Endothelial cell of umbilical vein (primary cell): ENCODE measurements at regions not wholly inside any gene's neighbourhood (a gene's known extent, or its start where the extent isn't known, plus 50 kb on each side); places are given as distances from the start of the nearest gene placed in this dataset.

Experiments
- BruUV-seq: library from RNA; stranded (reverse); fragments of 400-500 nt; replicated peaks from 2 replicates; lab custom pipeline; 2021; lab: Mats Ljungman, UMichigan
- CTCF ChIA-PET: fragments of 300-600, 350-600 bp; sonication (Branson Sonifier 250); formaldehyde crosslinking; loops from one replicate; lab custom pipeline; 2021; ENCODE audit warnings: antibody characterized with exemption, inconsistent platforms; lab: Charles Lee
- POLR2A ChIA-PET: fragments of 300-600, 350-600 bp; sonication (Branson Sonifier 250); formaldehyde crosslinking; loops from one replicate; lab custom pipeline; 2021; ENCODE audit warnings: antibody characterized with exemption, inconsistent platforms; lab: Charles Lee
- DNase-seq: peaks from one replicate; pipeline ENCODE4 v3.0.0-alpha.2; 2011; ENCODE audit warnings: low read depth, low spot score
- FAIRE-seq: peaks from 2 replicates; lab custom pipeline; 2011; peaks lifted over from hg19 to GRCh38; lab: Jason Lieb, UNC
- H2AFZ ChIP-seq: 2 replicates; pipeline ENCODE4 v1.6.0; 2012; ENCODE audit warnings: low read depth, low read length, control low read depth, inconsistent platforms
- H3K27ac ChIP-seq: 2 replicates; pipeline ENCODE4 v1.5.1; 2011; ENCODE audit warnings: low read depth, mild to moderate bottlenecking, control low read depth, low read length, moderate library complexity; ENCODE audit not compliant: insufficient read depth
- H3K27me3 ChIP-seq, 2 experiments: 2 replicates each; pipeline versions ENCODE4 v1.6.0 to v1.6.1; 2011; ENCODE audit warnings: low read length in 2 of 2, mixed read lengths in 1 of 2; ENCODE audit not compliant: control insufficient read depth in 2 of 2, insufficient read depth in 2 of 2
- H3K36me3 ChIP-seq, 2 experiments: 2 replicates in 1 of 2; 3 replicates in 1 of 2; pipeline ENCODE4 v1.5.1; 2011; ENCODE audit warnings: low read length in 2 of 2, mild to moderate bottlenecking in 1 of 2, moderate library complexity in 1 of 2; ENCODE audit not compliant: control insufficient read depth in 2 of 2, insufficient read depth in 2 of 2; ENCODE audit errors: extremely low read depth in 1 of 2
- H3K4me1 ChIP-seq: 3 replicates; pipeline ENCODE4 v1.5.1; 2011; ENCODE audit warnings: mild to moderate bottlenecking, low read length; ENCODE audit not compliant: control insufficient read depth, insufficient read depth; ENCODE audit errors: extremely low read depth
- H3K4me2 ChIP-seq: 2 replicates; pipeline ENCODE4 v1.6.1; 2011; ENCODE audit warnings: low read length, control low read depth, mixed read lengths; ENCODE audit not compliant: insufficient read depth
- H3K4me3 ChIP-seq, 3 experiments: fragments of 200-600 bp in 1 of 3; sonication (generic), shearing (Covaris generic) in 1 of 3; replicated peaks in 1 of 3; 2 replicates each; pipeline ENCODE4 v1.5.1; 2011 to 2016; ENCODE audit warnings: control low read depth in 3 of 3, low read length in 3 of 3, mild to moderate bottlenecking in 2 of 3, inconsistent platforms in 1 of 3, low read depth in 1 of 3, moderate library complexity in 1 of 3; ENCODE audit not compliant: insufficient read depth in 1 of 3
- H3K79me2 ChIP-seq: 2 replicates; pipeline ENCODE4 v1.6.0; 2012; ENCODE audit warnings: low read length, inconsistent platforms; ENCODE audit not compliant: control insufficient read depth, insufficient read depth
- H3K9ac ChIP-seq: replicated peaks from 2 replicates; pipeline ENCODE3; 2011; ENCODE audit warnings: low read length, control low read depth; ENCODE audit not compliant: insufficient read depth; ENCODE audit errors: extremely low read depth
- H3K9me1 ChIP-seq: replicated peaks from 3 replicates; pipeline ENCODE4 v1.6.0; 2011; ENCODE audit warnings: mild to moderate bottlenecking, low read length; ENCODE audit not compliant: control insufficient read depth, insufficient read depth; ENCODE audit errors: extremely low read depth
- H3K9me3 ChIP-seq: replicated peaks from 2 replicates; pipeline ENCODE4 v1.5.1; 2012; ENCODE audit warnings: low read length, inconsistent platforms; ENCODE audit not compliant: control insufficient read depth, insufficient read depth
- H4K20me1 ChIP-seq: replicated peaks from 2 replicates; pipeline ENCODE3; 2011; ENCODE audit warnings: mild to moderate bottlenecking, low read length; ENCODE audit not compliant: control insufficient read depth, insufficient read depth; ENCODE audit errors: extremely low read depth
- EZH2 ChIP-seq: IDR thresholded peaks from 2 replicates; pipeline ENCODE4 v1.6.1; 2012; ENCODE audit warnings: borderline replicate concordance, low read depth, mild to moderate bottlenecking, moderate library complexity, low read length, inconsistent platforms; ENCODE audit not compliant: severe bottlenecking
- FOS ChIP-seq: IDR thresholded peaks from 2 replicates; pipeline ENCODE4 v1.6.1; 2011; ENCODE audit warnings: mild to moderate bottlenecking, low read length, moderate library complexity, borderline replicate concordance; ENCODE audit not compliant: insufficient read depth
- GATA2 ChIP-seq: IDR thresholded peaks from 2 replicates; pipeline ENCODE4 v1.7.0; 2011; ENCODE audit warnings: low read depth, mild to moderate bottlenecking, moderate library complexity, mixed read lengths, low read length; ENCODE audit not compliant: insufficient read length, insufficient read depth
- JUN ChIP-seq: IDR thresholded peaks from 2 replicates; pipeline ENCODE4 v1.6.1; 2011; ENCODE audit warnings: borderline replicate concordance, low read depth; ENCODE audit not compliant: insufficient read length, insufficient read depth
- MYC ChIP-seq: IDR thresholded peaks from one replicate; pipeline ENCODE4 v1.6.1; 2011; ENCODE audit warnings: mild to moderate bottlenecking, low read depth, low read length
- POLR2A ChIP-seq: IDR thresholded peaks from 2 replicates; pipeline ENCODE4 v1.6.1; 2012; ENCODE audit warnings: low read depth, mild to moderate bottlenecking, control low read depth, low read length
- POLR2AphosphoS5 ChIP-seq: IDR thresholded peaks from 2 replicates; pipeline ENCODE4 v1.6.1; 2012; ENCODE audit warnings: low read depth, mild to moderate bottlenecking, control low read depth, low read length, moderate library complexity; ENCODE audit not compliant: insufficient read depth
- dilution Hi-C: fragments of 300-500 bp; cut with MboI; formaldehyde crosslinking; loops from one replicate; pipeline ENCODE4 v1.15.0; 2019; ENCODE audit warnings: low sequenced_read_pairs; ENCODE audit not compliant: extremely low pct_ligation_motif_present
- intact Hi-C: fragments of 100-400 bp; cut with micrococcal nuclease; formaldehyde crosslinking; loops from one replicate; pipeline ENCODE4 v1.10.0; 2022
- TF ChIP-seq, protein P1 (sequence below): IDR thresholded peaks from 2 replicates; pipeline ENCODE4 v1.6.1; 2011; ENCODE audit not compliant: insufficient read depth, insufficient read length
- TF ChIP-seq, protein P2 (sequence below), 2 donors: IDR thresholded peaks; 1 replicate in 1 of 2; 2 replicates in 1 of 2; pipeline ENCODE4 v1.5.1; 2011; ENCODE audit warnings: low read length in 2 of 2, mild to moderate bottlenecking in 2 of 2, moderate library complexity in 2 of 2, control low read depth in 1 of 2, inconsistent platforms in 1 of 2, low read depth in 1 of 2; ENCODE audit not compliant: insufficient read depth in 1 of 2; ENCODE audit errors: extremely low read depth in 1 of 2

DNA sequence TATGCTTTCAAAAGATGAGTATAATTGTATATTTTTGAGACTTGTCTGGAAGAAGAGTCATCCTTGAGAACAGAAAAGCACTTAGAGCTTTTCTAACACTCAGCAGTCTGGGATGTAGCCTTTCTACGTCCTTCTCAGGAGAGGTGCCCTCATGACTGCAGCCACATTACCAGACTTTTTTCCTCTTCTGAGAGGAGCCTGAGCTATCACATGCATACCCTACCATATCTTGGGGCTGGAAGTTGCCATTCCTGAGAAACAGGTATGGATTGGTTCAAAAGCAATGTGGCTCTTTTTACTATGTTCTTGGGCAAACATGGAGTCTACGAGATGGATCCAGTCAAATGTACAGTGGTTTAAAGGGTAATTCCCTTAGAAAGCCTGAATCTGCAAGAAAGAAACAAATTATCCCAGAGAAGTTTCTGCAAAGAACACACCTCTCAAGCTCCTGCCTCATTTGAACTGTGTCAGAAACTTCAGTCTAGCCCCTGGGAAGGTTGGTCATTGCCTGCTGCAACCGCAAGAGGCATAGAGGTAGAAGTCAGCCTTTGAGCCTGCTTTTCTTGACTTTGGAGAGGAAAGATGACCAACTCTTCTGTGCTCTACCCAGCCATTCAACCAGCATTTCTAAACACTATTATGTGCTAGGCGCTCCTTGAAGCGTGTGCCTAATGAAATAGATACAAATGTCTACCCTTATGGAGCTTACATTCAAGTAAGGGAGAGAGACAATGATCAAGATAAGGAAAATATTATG lies 401.9 kb upstream of the ACTBL2 start:
- no TSS peak for BruUV-seq
- intact Hi-C loops, result no loop called here
- no peak for FAIRE-seq

DNA sequence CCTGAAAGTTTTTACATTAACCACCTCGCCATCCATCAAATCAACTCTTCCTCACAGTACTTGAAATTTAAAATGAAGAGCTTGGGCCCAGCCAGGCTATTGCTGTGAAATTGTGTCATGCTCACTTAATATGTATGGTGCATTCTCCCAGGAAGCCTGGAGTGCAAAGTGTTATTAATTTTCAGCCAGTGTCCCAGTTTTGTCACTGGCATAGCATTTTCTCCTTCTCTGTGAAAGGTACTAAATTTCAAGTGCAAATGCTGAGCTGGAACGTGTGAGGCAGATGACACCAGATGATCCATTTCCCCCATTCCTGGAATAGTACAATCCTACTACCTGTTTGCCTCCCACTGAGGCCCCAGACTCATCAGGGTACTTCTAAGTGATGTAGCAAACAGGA lies 397.6 kb upstream of the ACTBL2 start:
- FAIRE-seq, result no peak
- H2AFZ ChIP-seq, result no peak overlapping the region
- no peak for DNase-seq
- no peak overlapping the region for H3K27ac ChIP-seq
- no TSS peak for BruUV-seq
- no peaks in the 10 kb centered on the region for H4K20me1 ChIP-seq
- H3K36me3 ChIP-seq, result no peaks in the 10 kb centered on the region
- no peaks in the 10 kb centered on the region for H3K9me3 ChIP-seq
- H3K4me1 ChIP-seq, result no peaks in the 10 kb centered on the region
- H3K4me2 ChIP-seq, result no peak overlapping the region
- H3K79me2 ChIP-seq, result no peaks in the 10 kb centered on the region
- no peak overlapping the region for H3K4me3 ChIP-seq
- H3K9me1 ChIP-seq, result no peaks in the 10 kb centered on the region
- dilution Hi-C loops, result no loop called here
- H3K27me3 ChIP-seq, result no peaks in the 10 kb centered on the region
- CTCF ChIA-PET, result interaction anchor here (1.2 to 1.8 kb wide), 3 partner anchors 101 to 582 kb away, joined by 4 to 5 read pairs (median 4); no protein-coding TSS in a partner anchor
- H3K9ac ChIP-seq, result no peak overlapping the region
- POLR2A ChIA-PET, result no interaction called here
- intact Hi-C loops, result no loop called here
- TF ChIP-seq MYC, result no peak
- TF ChIP-seq GATA2, result no peak
- TF ChIP-seq POLR2A, result no peak
- TF ChIP-seq, protein P1, sequence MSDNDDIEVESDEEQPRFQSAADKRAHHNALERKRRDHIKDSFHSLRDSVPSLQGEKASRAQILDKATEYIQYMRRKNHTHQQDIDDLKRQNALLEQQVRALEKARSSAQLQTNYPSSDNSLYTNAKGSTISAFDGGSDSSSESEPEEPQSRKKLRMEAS, result no peak
- TF ChIP-seq JUN, result no peak
- no peak for TF ChIP-seq POLR2AphosphoS5
- no peak for TF ChIP-seq FOS
- TF ChIP-seq, protein P2, sequence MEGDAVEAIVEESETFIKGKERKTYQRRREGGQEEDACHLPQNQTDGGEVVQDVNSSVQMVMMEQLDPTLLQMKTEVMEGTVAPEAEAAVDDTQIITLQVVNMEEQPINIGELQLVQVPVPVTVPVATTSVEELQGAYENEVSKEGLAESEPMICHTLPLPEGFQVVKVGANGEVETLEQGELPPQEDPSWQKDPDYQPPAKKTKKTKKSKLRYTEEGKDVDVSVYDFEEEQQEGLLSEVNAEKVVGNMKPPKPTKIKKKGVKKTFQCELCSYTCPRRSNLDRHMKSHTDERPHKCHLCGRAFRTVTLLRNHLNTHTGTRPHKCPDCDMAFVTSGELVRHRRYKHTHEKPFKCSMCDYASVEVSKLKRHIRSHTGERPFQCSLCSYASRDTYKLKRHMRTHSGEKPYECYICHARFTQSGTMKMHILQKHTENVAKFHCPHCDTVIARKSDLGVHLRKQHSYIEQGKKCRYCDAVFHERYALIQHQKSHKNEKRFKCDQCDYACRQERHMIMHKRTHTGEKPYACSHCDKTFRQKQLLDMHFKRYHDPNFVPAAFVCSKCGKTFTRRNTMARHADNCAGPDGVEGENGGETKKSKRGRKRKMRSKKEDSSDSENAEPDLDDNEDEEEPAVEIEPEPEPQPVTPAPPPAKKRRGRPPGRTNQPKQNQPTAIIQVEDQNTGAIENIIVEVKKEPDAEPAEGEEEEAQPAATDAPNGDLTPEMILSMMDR (IDR thresholded peaks at IDR 0.05; ENCODE audit: extremely low read depth in 1 of 2, insufficient read depth in 1 of 2, low read depth in 1 of 2, low read length in 2 of 2), result no peak
- TF ChIP-seq EZH2, result no peak

More for the DNA sequence above, 401.9 kb upstream of the ACTBL2 start:
- dilution Hi-C loops, result no loop called here
- Histone ChIP-seq H3K27me3 (no peaks in the 10 kb centered on the region), H3K27ac (no peak overlapping the region), H3K4me1 (no peaks in the 10 kb centered on the region), H3K4me2 (no peak overlapping the region), H3K9me3 (no peaks in the 10 kb centered on the region), H2AFZ (no peak overlapping the region), H3K4me3 (no peak overlapping the region), H3K9me1 (no peaks in the 10 kb centered on the region), H3K79me2 (no peaks in the 10 kb centered on the region), H3K36me3 (no peaks in the 10 kb centered on the region), H3K9ac (no peak overlapping the region), H4K20me1 (no peaks in the 10 kb centered on the region)
- no peak for TF ChIP-seq POLR2A
- no peak for TF ChIP-seq POLR2AphosphoS5
- no peak for TF ChIP-seq FOS
- no peak for TF ChIP-seq GATA2
- no peak for DNase-seq
- ChIA-PET CTCF (interaction anchor here (1.0 to 2.3 kb wide), 6 partner anchors 10 to 587 kb away, joined by 3 to 23 read pairs (median 6); no protein-coding TSS in a partner anchor), POLR2A (no interaction called here)
